MM.1S (cell line): ENCODE measurements at regions not wholly inside any gene's neighbourhood (a gene's known extent, or its start where the extent isn't known, plus 50 kb on each side); places are given as distances from the start of the nearest gene placed in this dataset.

ENCODE experiments used
- DNase-seq: peaks from one replicate; pipeline ENCODE4 v3.0.0-alpha.2; 2015
- H2AFZ ChIP-seq: fragments of 300-600 bp; sonication (generic); 2 replicates; pipeline ENCODE4 v1.6.0; 2016; ENCODE audit warnings: antibody characterized with exemption, low read length
- H3F3A ChIP-seq: fragments of 300-600 bp; sonication (generic); 2 replicates; pipeline ENCODE4 v1.6.1; 2016; ENCODE audit warnings: mild to moderate bottlenecking, antibody characterized with exemption, low read length, moderate library complexity, mixed read lengths; ENCODE audit not compliant: insufficient read depth
- H3K27ac ChIP-seq: fragments of 300-600 bp; sonication (generic); 2 replicates; pipeline ENCODE4 v1.5.1; 2016; ENCODE audit warnings: mild to moderate bottlenecking, low read length
- H3K27me3 ChIP-seq: fragments of 300-600 bp; sonication (generic); replicated peaks from 2 replicates; pipeline ENCODE4 v1.6.0; 2016; ENCODE audit warnings: low read length; ENCODE audit not compliant: insufficient read depth
- H3K36me3 ChIP-seq: fragments of 300-600 bp; sonication (generic); replicated peaks from 2 replicates; pipeline ENCODE4 v1.6.1; 2016; ENCODE audit warnings: mild to moderate bottlenecking, low read length, mixed read lengths; ENCODE audit not compliant: insufficient read depth
- H3K4me1 ChIP-seq: fragments of 300-600 bp; sonication (generic); 2 replicates; pipeline ENCODE4 v1.6.1; 2016; ENCODE audit warnings: low read length, mixed read lengths
- H3K4me2 ChIP-seq: fragments of 300-600 bp; sonication (generic); 2 replicates; pipeline ENCODE4 v1.6.0; 2016; ENCODE audit warnings: low read depth, low read length
- H3K4me3 ChIP-seq: fragments of 300-600 bp; sonication (generic); 2 replicates; pipeline ENCODE4 v1.5.1; 2016; ENCODE audit warnings: low read length, mixed read lengths
- H3K79me2 ChIP-seq: fragments of 300-600 bp; sonication (generic); 2 replicates; pipeline ENCODE4 v1.6.1; 2016; ENCODE audit warnings: mixed run types, low read length, mixed read lengths
- H3K9ac ChIP-seq: fragments of 300-600 bp; sonication (generic); 2 replicates; pipeline ENCODE4 v1.6.1; 2016; ENCODE audit warnings: low read length, mixed read lengths
- H3K9me2 ChIP-seq: fragments of 300-600 bp; sonication (generic); replicated peaks from 2 replicates; pipeline ENCODE4 v1.6.1; 2016; ENCODE audit warnings: mild to moderate bottlenecking, low read length, mixed read lengths; ENCODE audit not compliant: insufficient read depth
- H3K9me3 ChIP-seq: fragments of 300-600 bp; sonication (generic); replicated peaks from 2 replicates; pipeline ENCODE4 v1.6.1; 2016; ENCODE audit warnings: mild to moderate bottlenecking, low read length, mixed read lengths; ENCODE audit not compliant: insufficient read depth
- H4K20me1 ChIP-seq: fragments of 300-600 bp; sonication (generic); 2 replicates; pipeline ENCODE4 v1.6.1; 2016; ENCODE audit warnings: mild to moderate bottlenecking, low read length, moderate library complexity, mixed read lengths; ENCODE audit not compliant: insufficient read depth
- CTCF ChIP-seq: fragments of 300-600 bp; sonication (generic); IDR thresholded peaks from 2 replicates; pipeline ENCODE4 v1.5.1; 2016; ENCODE audit warnings: antibody characterized with exemption, low read length, mixed read lengths
- EZH2 ChIP-seq: fragments of 300-600 bp; sonication (generic); optimal IDR thresholded peaks from 2 replicates; pipeline ENCODE3; 2017; ENCODE audit warnings: low read depth, mild to moderate bottlenecking, antibody characterized with exemption, low read length, mixed read lengths
- EZH2phosphoT487 ChIP-seq: fragments of 300-600 bp; sonication (generic); IDR thresholded peaks from 2 replicates; pipeline ENCODE4 v1.6.1; 2018; ENCODE audit warnings: antibody characterized with exemption, low read length

- Histone ChIP-seq H3K9ac (no peak overlapping the region), H3K9me3 (no peaks in the 10 kb centered on the region), H3K27ac (no peak overlapping the region), H3K4me2 (no peak overlapping the region), H3K4me1 (no peaks in the 10 kb centered on the region), H4K20me1 (no peaks in the 10 kb centered on the region), H3K27me3 (no peaks in the 10 kb centered on the region), H3K36me3 (no peaks in the 10 kb centered on the region), H3K4me3 (no peak overlapping the region), H3K79me2 (no peaks in the 10 kb centered on the region), H3K9me2 (no peaks in the 10 kb centered on the region), H2AFZ (no peak overlapping the region), H3F3A (no peaks in the 10 kb centered on the region)
- TF ChIP-seq CTCF, result no peak
- no peak for TF ChIP-seq EZH2phosphoT487
- TF ChIP-seq EZH2, result no peak
- no peak for DNase-seq
These were observed 114.8 kb upstream of the MED14 start for GRCh38 chrX:40849906-40850823.

GRCh38 chrX:40852586-40852985 is 117.2 kb upstream of the MED14 start:
- Histone ChIP-seq H3K79me2 (no peaks in the 10 kb centered on the region), H3K9me2 (no peaks in the 10 kb centered on the region), H3K9ac (no peak overlapping the region), H4K20me1 (no peaks in the 10 kb centered on the region), H3K36me3 (no peaks in the 10 kb centered on the region), H3K4me3 (no peak overlapping the region), H3K9me3 (no peaks in the 10 kb centered on the region), H3K4me2 (no peak overlapping the region), H3F3A (no peaks in the 10 kb centered on the region), H3K4me1 (no peaks in the 10 kb centered on the region), H3K27ac (no peak overlapping the region), H2AFZ (no peak overlapping the region), H3K27me3 (no peaks in the 10 kb centered on the region)
- TF ChIP-seq EZH2phosphoT487, result no peak
- no peak for TF ChIP-seq EZH2
- TF ChIP-seq CTCF, result no peak
- no peak for DNase-seq

- H3K9ac ChIP-seq, result no peak overlapping the region
- H3K4me3 ChIP-seq, result no peak overlapping the region
- no peak overlapping the region for H3K4me2 ChIP-seq
- H4K20me1 ChIP-seq, result no peaks in the 10 kb centered on the region
- no peaks in the 10 kb centered on the region for H3K79me2 ChIP-seq
- H3K4me1 ChIP-seq, result no peaks in the 10 kb centered on the region
- no peak overlapping the region for H3K27ac ChIP-seq
- H3K27me3 ChIP-seq, result no peaks in the 10 kb centered on the region
- H3K9me2 ChIP-seq, result no peaks in the 10 kb centered on the region
- no peaks in the 10 kb centered on the region for H3K9me3 ChIP-seq
- H3F3A ChIP-seq, result no peaks in the 10 kb centered on the region
- no peak for DNase-seq
- H3K36me3 ChIP-seq, result no peaks in the 10 kb centered on the region
- TF ChIP-seq EZH2 (no peak), EZH2phosphoT487 (no peak), CTCF (no peak)
- no peak overlapping the region for H2AFZ ChIP-seq
These were observed 117.9 kb upstream of the MED14 start for GRCh38 chrX:40853004-40853815.
